Activated CD8-positive, alpha-beta T cell treated with anti-CD3 and anti-CD28 coated beads for 36 hours (primary cell): ENCODE measurements at regions not wholly inside any gene's neighbourhood (a gene's known extent, or its start where the extent isn't known, plus 50 kb on each side); places are given as distances from the start of the nearest gene placed in this dataset.

Experiments
- ATAC-seq: fragments of 200-7000 bp; cut with Tn5 transposase; one replicate; pipeline ENCODE4 v1.10.0; 2021; ENCODE audit warnings: mild to moderate bottlenecking, moderate library complexity
- CTCF ChIA-PET: fragments of 350-600 bp; sonication (Branson Sonifier 250); formaldehyde crosslinking; loops from one replicate; lab custom pipeline; 2021; ENCODE audit warnings: antibody characterized with exemption; lab: Charles Lee
- POLR2A ChIA-PET: fragments of 350-600 bp; sonication (Branson Sonifier 250); formaldehyde crosslinking; loops from one replicate; lab custom pipeline; 2021; ENCODE audit warnings: antibody characterized with exemption; lab: Charles Lee
- DNase-seq: peaks from one replicate; pipeline ENCODE4 v3.0.0-alpha.2; 2020
- H3K27ac Mint-ChIP-seq: one replicate; pipeline ENCODE4 v1.8.0; 2021; ENCODE audit warnings: mild to moderate bottlenecking, mixed read lengths
- H3K27me3 Mint-ChIP-seq: one replicate; pipeline ENCODE4 v1.8.0; 2021; ENCODE audit warnings: mixed read lengths
- H3K36me3 Mint-ChIP-seq: one replicate; pipeline ENCODE4 v1.8.0; 2021; ENCODE audit warnings: low read depth, mixed read lengths
- H3K4me1 Mint-ChIP-seq: one replicate; pipeline ENCODE4 v1.8.0; 2021; ENCODE audit warnings: low read depth, mixed read lengths
- H3K4me3 Mint-ChIP-seq: one replicate; pipeline ENCODE4 v1.8.0; 2021; ENCODE audit warnings: mild to moderate bottlenecking, moderate library complexity, mixed read lengths
- H3K9me3 Mint-ChIP-seq: one replicate; pipeline ENCODE4 v1.8.0; 2021; ENCODE audit warnings: mixed read lengths
- CTCF ChIP-seq: fragments of 200-600 bp; IDR thresholded peaks from one replicate; pipeline ENCODE4 v1.8.0; 2022; ENCODE audit warnings: antibody characterized with exemption, mild to moderate bottlenecking
- intact Hi-C: fragments of 100-400 bp; cut with micrococcal nuclease; formaldehyde crosslinking; loops from one replicate; pipeline ENCODE4 v1.10.0; 2022

GRCh38 chr6:93806409-93807270, 387.3 kb upstream of the EPHA7 start:
- Mint-ChIP-seq H3K27me3 (no peaks in the 10 kb centered on the region), H3K4me1 (no peaks in the 10 kb centered on the region), H3K9me3 (peaks cover 3% of the 10 kb centered on the region), H3K4me3 (no peak overlapping the region), H3K27ac (no peak overlapping the region), H3K36me3 (no peaks in the 10 kb centered on the region)
- TF ChIP-seq CTCF, result no peak
- intact Hi-C loops, result no loop called here
- CTCF ChIA-PET, result no interaction called here
- POLR2A ChIA-PET, result no interaction called here
- no peak for ATAC-seq
- DNase-seq, result no peak

GRCh38 chr6:93801101-93801847, 381.9 kb upstream of the EPHA7 start:
- Mint-ChIP-seq H3K27ac (no peak overlapping the region), H3K36me3 (no peaks in the 10 kb centered on the region), H3K27me3 (no peaks in the 10 kb centered on the region), H3K4me1 (no peaks in the 10 kb centered on the region), H3K4me3 (no peak overlapping the region), H3K9me3 (peaks cover 2% of the 10 kb centered on the region)
- ChIA-PET POLR2A (no interaction called here), CTCF (no interaction called here)
- intact Hi-C loops, result no loop called here
- DNase-seq (no peak), ATAC-seq (no peak)
- TF ChIP-seq CTCF, result no peak

- Mint-ChIP-seq H3K4me3 (no peak overlapping the region), H3K36me3 (no peaks in the 10 kb centered on the region), H3K27ac (no peak overlapping the region), H3K4me1 (no peaks in the 10 kb centered on the region), H3K27me3 (no peaks in the 10 kb centered on the region), H3K9me3 (peaks cover 2% of the 10 kb centered on the region)
- CTCF ChIA-PET, result no interaction called here
- DNase-seq (no peak), ATAC-seq (no peak)
- POLR2A ChIA-PET, result no interaction called here
- intact Hi-C loops, result no loop called here
- TF ChIP-seq CTCF, result no peak
Observed at GRCh38 chr6:93799226-93799625, 379.9 kb upstream of the EPHA7 start.

GRCh38 chr6:93794166-93794565, 374.8 kb upstream of the EPHA7 start:
- POLR2A ChIA-PET, result no interaction called here
- Mint-ChIP-seq H3K4me1 (no peaks in the 10 kb centered on the region), H3K4me3 (no peak overlapping the region), H3K36me3 (no peaks in the 10 kb centered on the region), H3K27me3 (no peaks in the 10 kb centered on the region), H3K27ac (no peak overlapping the region), H3K9me3 (peaks cover 2% of the 10 kb centered on the region)
- no peak for TF ChIP-seq CTCF
- DNase-seq, result no peak
- intact Hi-C loops, result no loop called here
- CTCF ChIA-PET, result no interaction called here
- no peak for ATAC-seq

- no peaks in the 10 kb centered on the region for H3K9me3 Mint-ChIP-seq
- H3K4me3 Mint-ChIP-seq, result no peak overlapping the region
- H3K36me3 Mint-ChIP-seq, result no peaks in the 10 kb centered on the region
- DNase-seq, result no peak
- H3K27me3 Mint-ChIP-seq, result no peaks in the 10 kb centered on the region
- CTCF ChIA-PET, result no interaction called here
- POLR2A ChIA-PET, result no interaction called here
- H3K27ac Mint-ChIP-seq, result no peak overlapping the region
- intact Hi-C loops, result no loop called here
- H3K4me1 Mint-ChIP-seq, result no peaks in the 10 kb centered on the region
- TF ChIP-seq CTCF, result no peak
- no peak for ATAC-seq
Observed at GRCh38 chr6:93792746-93793145, 373.4 kb upstream of the EPHA7 start.
